Activated CD8-positive, alpha-beta memory T cell treated with anti-CD3 and anti-CD28 coated beads, Interleukin-2, amount 50 U/mL, for 24 hours (primary cell): ENCODE measurements at regions not wholly inside any gene's neighbourhood (a gene's known extent, or its start where the extent isn't known, plus 50 kb on each side); places are given as distances from the start of the nearest gene placed in this dataset.
"Not testable (repeated sequence)": the region's sequence is repeated elsewhere in the genome, so short reads cannot be mapped to it uniquely, and the experiment has no call there.

ENCODE experiments used
- DNase-seq: peaks from one replicate; pipeline ENCODE4 v3.0.0-alpha.2; 2020; ENCODE audit errors: extremely low read depth

DNA sequence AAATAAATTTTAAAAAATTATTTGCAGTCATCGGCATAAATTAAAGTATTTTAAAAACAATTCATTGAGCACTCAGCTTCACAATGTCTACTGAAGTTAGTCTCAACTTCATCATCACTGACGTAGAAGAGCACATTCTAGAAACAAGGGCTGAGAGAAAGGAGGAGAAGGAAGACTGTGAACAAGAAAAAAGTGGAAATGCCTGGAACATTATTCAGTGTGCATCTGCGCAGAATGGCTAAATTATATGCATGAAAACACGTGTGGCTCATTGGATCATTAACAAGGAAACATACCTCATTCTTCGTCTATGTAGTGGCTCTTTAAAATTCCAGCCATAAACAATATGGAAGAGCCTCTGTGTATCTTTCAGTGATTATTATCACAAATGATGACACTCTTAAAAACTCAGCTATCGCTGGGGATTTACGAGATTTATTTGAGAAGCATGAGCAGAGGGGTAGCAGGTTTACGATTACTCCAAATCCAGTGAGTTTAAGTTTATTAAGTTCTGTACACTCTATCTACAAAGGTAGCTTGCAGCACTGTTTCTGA lies 404.2 kb upstream of the CDIN1 start:
- no peak for DNase-seq

DNA sequence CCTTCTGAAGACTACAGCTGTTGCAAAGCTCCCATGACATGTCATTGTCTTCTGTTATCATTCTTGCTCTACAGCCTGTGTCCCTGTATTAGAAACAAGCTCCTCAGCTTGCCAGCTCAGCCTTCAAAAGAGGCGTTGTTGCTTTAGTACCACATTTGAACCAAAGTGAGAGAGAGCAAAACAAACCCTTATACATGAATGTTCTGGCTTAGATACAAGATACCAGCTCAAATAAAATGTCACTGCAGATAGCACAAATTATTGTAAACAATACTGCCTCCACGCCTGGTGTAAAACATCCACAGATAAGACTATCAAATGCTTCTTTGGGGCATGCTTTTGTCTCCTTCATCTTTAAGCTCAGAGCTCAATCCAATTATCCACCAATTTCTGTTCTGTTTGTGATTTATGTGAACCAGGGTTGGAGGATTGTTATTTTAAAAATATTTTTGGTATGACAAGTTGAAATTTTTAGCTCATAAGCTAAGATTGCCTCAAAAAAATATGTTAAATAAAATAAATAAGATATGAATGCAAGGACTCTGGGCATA lies 403.6 kb upstream of the CDIN1 start:
- no peak for DNase-seq

DNA sequence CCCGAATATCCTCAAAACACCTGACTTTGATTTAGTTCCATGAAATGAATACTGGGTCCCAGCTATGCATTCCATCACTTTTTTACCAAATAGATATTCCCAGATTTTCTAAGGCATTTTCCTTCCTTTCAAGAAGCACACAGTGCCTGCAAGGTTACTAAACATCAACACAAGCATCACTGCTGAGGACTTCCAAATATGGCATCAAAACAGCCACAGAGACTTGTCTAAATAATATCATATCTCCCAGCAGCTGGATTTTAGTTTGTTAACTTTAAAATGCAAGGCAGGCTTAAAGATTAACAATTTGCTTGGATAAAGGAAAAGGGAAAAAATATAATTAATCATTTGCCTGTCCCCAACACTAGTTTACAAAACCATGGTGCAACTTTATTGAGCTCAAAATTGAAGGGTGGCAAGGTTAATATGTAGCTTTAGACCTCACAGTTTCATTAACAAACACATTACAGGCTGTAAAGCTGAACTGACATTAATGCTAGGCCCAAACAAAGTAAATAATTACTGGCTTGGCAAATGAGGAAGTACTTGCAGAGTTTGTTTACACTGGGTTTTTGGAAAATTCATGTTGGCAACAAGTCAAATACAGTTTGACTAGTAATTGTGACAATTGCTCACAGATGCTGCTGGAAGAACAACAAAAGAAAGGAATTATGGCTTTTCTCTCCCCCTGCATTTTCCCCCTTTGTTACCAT lies 401.7 kb upstream of the CDIN1 start:
- DNase-seq, result no peak

DNA sequence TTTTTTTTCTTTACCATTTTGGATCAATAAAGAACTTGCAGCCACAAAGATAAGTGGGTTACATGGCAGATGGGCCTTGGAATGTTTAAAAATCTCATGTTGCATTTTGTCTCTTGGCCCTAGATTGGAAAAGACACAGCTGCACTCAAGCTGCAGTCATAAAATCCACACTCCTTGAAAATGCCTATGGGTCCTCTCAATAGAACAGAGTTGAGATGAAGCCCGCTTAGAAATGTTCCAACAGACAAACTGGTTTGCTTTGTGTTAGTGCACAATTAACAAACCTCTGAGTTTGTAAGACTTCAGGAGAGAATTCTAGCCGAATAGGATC lies 401.2 kb upstream of the CDIN1 start:
- no peak for DNase-seq

GRCh38 chr15:36183201-36183600 lies 396.2 kb upstream of the CDIN1 start:
- DNase-seq, result no peak

- DNase-seq, result no peak
These were observed 394.0 kb upstream of the CDIN1 start for GRCh38 chr15:36185438-36185837.

- DNase-seq, result no peak
These were observed 393.6 kb upstream of the CDIN1 start for GRCh38 chr15:36185845-36186244.

DNA sequence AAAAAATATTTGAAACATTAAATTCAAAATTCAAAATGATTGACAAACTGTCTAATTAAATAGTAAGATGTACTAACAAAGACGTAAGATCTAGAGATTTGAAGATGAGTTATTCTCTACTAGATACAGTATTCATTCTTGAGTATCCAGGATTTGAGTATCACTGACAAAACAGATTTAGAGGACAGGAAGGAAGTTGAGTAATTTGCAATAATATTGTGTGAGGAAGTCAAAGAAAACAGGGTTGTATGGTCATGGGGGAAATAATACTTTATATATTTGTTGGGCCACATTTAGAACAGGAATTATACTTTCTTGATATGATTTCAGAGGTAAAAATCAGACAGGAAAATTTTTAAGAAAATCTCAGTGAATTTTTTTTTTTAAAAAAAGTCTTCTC lies 393.1 kb upstream of the CDIN1 start:
- no peak for DNase-seq

DNA sequence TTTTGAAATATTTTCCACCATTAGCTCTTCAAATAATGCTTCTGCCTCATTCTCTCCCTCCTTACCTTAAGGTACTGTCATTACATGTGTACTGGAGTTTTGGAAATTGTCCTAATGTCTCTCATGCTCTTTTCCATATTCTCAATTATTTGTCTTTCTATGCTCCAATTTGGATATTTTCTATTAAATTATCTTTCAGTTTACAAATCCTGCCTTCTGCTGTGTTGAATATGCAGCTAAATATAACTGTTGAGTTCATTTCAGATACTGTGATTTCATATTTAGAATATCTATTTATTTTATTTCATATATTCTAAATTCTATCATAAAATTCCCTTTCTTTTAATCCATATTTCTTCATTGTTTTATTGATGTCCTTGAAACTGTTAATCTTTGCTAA lies 388.0 kb upstream of the CDIN1 start:
- DNase-seq, result no peak

GRCh38 chr15:36195361-36196007 lies 383.9 kb upstream of the CDIN1 start:
- DNase-seq, result not testable (repeated sequence)

DNA sequence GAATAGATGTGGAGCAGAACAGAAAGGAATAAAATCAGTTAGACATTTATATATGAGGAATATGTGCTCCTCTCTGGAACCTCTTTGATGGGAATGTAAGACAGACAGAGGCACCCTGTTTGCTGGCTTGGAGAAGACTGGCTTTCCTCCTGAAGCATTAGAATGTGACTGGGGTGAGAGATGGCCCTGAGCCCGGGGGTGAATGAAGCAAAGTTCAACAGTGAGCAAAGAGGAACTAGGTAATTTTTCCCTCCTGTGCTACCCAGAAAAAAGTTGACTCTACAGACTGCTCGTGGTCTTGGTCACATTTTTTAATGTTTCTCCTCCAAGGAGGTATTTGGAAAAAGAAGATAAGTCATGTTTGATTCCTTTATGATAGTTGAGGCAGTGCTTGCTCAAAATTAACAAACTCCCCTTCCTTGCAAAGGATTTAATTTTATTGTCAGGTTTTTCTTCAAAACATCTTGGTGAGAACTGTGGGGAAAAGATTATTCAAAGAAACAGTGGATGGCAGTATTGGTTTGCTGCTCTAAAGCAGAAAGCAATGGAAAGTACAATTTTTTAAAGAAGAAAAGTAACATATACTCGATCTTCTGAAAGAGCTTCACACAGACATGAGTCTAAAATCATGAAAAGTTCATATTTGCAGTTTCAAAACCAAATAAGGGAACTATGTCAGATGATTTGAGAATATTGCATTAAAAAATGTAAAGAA lies 370.4 kb upstream of the CDIN1 start:
- no peak for DNase-seq

GRCh38 chr15:36210426-36210825 lies 369.0 kb upstream of the CDIN1 start:
- DNase-seq, result no peak

GRCh38 chr15:36218322-36218721 lies 361.1 kb upstream of the CDIN1 start:
- DNase-seq, result no peak

- no peak for DNase-seq
These were observed 360.4 kb upstream of the CDIN1 start for GRCh38 chr15:36218991-36219390.

- no peak for DNase-seq
These were observed 357.4 kb upstream of the CDIN1 start for GRCh38 chr15:36221992-36222391.

GRCh38 chr15:36230776-36231175 lies 348.6 kb upstream of the CDIN1 start:
- DNase-seq, result no peak

DNA sequence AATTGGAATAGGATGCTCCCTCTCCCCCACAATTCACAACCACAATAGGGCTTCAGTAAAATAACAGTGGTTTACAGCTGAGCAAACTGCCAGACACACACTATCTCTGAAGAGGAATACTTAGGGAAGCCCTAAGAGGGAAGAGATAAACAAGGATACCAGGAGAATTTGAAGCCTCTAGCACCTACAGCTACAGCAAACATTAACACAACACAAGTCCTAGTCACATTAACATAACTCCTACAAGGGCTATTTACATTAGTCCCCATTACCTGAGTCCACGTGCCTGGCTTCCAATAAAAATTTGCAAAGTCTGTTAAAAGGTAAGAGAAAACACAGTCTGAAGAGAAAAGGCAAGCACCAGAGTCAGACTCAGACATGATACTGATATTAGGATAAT lies 346.9 kb upstream of the CDIN1 start:
- no peak for DNase-seq

- no peak for DNase-seq
These were observed 344.7 kb upstream of the CDIN1 start for GRCh38 chr15:36234743-36235142.

GRCh38 chr15:36235173-36235572 lies 344.3 kb upstream of the CDIN1 start:
- no peak for DNase-seq

GRCh38 chr15:36239509-36239908 lies 339.9 kb upstream of the CDIN1 start:
- no peak for DNase-seq

DNA sequence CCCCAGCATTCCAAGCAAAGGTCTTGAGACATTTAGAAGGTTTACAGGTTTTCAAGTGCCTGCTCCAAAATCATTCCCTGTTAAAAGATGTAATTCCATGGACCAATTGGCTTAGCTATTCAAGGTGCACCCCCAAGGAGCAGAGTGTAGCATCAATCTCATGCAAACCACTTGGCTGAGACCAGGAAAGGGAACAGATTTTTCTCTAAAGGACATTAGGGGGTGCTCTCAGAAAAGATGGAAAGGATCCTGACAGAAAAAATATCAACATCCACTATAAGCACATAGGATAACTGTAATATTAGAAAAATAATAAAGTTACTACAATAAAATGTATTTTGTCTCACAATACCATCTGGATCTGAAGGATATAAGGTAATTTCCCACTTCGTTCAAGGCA lies 328.0 kb upstream of the CDIN1 start:
- no peak for DNase-seq

GRCh38 chr15:36252146-36252711 lies 327.2 kb upstream of the CDIN1 start:
- DNase-seq, result no peak
